Adrenal gland (tissue), 5 donors: ENCODE measurements at regions not wholly inside any gene's neighbourhood (a gene's known extent, or its start where the extent isn't known, plus 50 kb on each side); places are given as distances from the start of the nearest gene placed in this dataset.

Experiments
- CTCF ChIP-seq, 6 experiments: fragments of 450-650 bp in 4 of 6; fragments of 200-600 bp in 2 of 6; sonication (generic) in 1 of 6; IDR thresholded peaks; 1 replicate in 5 of 6; 2 replicates in 1 of 6; pipeline versions ENCODE4 v1.5.1 to v1.8.0; 2016 to 2021; ENCODE audit warnings: antibody characterized with exemption in 6 of 6, mild to moderate bottlenecking in 2 of 6, moderate library complexity in 1 of 6
- POLR2A ChIP-seq, 2 donors: fragments of 450-650 bp; IDR thresholded peaks; one replicate each; pipeline ENCODE4 v1.6.1; 2017; ENCODE audit warnings: antibody characterized with exemption in 2 of 2, mild to moderate bottlenecking in 2 of 2, moderate library complexity in 1 of 2
- donor health status: DM: no; HTN: no; CAD: no.

GRCh38 chr5:3194684-3195083 is 400.9 kb upstream of the IRX1 start:
- TF ChIP-seq CTCF (IDR thresholded peaks at IDR 0.05) (no peak), POLR2A (IDR thresholded peaks at IDR 0.05) (no peak)
